AG10803 (cell line): ENCODE measurements at regions not wholly inside any gene's neighbourhood (a gene's known extent, or its start where the extent isn't known, plus 50 kb on each side); places are given as distances from the start of the nearest gene placed in this dataset.

Experiments
- DNase-seq: peaks from one replicate; pipeline ENCODE4 v3.0.0; 2010; ENCODE audit warnings: low read depth
- H3K4me3 ChIP-seq: 2 replicates; pipeline ENCODE4 v1.5.1; 2011; ENCODE audit warnings: mild to moderate bottlenecking, low read length, control low read depth
- TF ChIP-seq, protein P1 (sequence below): conservative IDR thresholded peaks from 2 replicates; pipeline ENCODE4 v1.5.1; 2011; ENCODE audit warnings: mild to moderate bottlenecking, low read length, control low read depth, inconsistent platforms

DNA sequence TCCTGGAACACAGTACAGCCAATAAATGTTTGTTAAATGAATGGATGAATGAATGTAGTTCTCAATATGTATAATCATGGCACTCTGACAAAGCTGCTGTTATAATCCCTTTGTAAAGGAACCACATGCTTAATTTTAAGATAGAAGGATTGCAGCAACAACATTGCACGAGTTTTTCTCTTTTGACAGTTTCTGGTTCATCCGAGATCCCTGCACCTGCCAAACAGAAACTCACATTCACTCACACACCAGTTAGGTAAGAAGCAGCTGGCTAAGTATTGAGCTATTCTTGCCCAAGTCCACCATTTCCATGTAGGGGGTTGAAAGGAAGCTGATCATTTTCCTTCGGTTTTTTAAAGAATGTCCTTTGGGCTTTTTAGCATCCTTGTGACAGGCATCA is 133.7 kb upstream of the MAP1B start:
- DNase-seq, result no peak
- no peak overlapping the region for H3K4me3 ChIP-seq
- TF ChIP-seq, protein P1, sequence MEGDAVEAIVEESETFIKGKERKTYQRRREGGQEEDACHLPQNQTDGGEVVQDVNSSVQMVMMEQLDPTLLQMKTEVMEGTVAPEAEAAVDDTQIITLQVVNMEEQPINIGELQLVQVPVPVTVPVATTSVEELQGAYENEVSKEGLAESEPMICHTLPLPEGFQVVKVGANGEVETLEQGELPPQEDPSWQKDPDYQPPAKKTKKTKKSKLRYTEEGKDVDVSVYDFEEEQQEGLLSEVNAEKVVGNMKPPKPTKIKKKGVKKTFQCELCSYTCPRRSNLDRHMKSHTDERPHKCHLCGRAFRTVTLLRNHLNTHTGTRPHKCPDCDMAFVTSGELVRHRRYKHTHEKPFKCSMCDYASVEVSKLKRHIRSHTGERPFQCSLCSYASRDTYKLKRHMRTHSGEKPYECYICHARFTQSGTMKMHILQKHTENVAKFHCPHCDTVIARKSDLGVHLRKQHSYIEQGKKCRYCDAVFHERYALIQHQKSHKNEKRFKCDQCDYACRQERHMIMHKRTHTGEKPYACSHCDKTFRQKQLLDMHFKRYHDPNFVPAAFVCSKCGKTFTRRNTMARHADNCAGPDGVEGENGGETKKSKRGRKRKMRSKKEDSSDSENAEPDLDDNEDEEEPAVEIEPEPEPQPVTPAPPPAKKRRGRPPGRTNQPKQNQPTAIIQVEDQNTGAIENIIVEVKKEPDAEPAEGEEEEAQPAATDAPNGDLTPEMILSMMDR, result no peak

DNA sequence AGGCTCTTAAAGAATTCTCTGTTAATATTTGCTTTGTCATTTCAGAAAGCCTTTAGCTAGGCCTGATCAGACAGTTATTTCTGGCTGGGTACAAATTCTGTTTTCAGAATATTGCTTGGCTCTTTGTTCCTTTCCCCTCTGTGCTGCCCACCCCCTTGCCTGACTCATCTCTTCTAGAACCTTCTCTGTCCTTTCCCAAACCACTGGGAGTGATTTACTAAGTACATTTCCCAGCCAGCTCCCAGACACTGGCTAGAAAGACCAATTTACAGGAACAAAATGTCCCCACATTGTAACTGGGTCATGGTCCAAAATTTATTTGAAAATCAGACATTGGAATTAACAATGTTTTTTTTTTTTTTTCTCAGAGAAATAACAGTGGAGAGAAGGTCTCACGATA is 133.1 kb upstream of the MAP1B start:
- DNase-seq, result peak; percentile 21
- no peak overlapping the region for H3K4me3 ChIP-seq

DNA sequence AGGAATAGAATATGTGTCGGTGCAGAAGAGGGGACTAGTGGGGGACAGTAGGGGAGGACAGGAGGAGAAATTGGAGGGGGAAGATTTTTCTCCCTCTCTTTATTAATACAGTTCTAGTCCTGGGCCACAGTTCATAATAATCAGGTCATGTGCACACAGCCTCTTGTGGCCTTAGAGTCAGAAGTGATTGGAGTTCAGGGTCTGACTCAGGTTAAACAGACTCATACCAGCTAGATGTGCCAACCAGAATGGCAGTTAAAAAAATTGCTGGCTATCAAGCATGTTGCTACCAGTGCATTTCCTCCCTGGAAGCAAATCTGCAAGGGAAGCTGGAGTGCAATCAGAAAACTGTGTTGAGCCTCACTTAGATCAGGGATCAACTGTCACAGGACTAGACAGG is 132.7 kb upstream of the MAP1B start:
- H3K4me3 ChIP-seq, result no peak overlapping the region
- peak; percentile 8 for DNase-seq
- TF ChIP-seq, protein P1, result no peak

More for the DNA sequence above, 133.1 kb upstream of the MAP1B start:
- TF ChIP-seq, protein P1, result no peak

DNA sequence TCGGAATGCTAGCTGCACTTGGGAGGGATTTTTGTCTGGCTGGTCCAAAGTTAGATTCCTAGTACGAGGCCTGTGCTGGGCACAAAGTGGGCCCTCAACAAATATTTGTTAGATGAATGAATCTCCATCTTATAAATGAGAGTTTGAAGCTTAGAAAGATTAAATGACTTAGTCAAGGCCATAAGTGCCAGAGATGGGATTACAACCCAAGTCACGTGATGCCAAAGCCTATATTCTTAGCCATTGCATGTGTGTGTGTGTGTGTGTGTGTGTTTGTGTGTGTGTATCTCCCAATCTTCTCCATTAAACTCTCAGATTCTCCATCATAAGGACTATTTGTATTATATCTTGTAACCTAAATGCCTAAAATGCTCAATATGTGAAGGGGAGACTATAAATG is 130.8 kb upstream of the MAP1B start:
- H3K4me3 ChIP-seq, result no peak overlapping the region
- TF ChIP-seq, protein P1, result no peak
- no peak for DNase-seq

DNA sequence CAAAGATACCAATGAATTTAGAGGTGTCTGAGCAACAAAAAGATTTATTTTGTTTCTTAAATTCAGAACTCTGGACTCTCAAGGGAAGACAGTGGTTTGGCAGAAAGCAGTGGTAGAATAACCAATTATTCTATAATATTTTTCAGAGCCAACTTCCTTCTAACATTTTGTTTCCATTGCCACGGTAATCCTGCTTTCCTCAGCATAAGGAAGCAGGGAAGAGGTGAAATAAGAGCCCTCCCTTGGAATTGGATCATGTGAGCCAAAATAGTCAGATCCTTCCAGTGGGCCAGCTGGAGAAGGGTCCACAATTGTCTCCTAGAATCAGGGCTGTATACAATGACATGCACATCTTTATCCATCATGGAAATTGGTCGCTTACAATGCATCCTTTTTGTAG is 130.0 kb upstream of the MAP1B start:
- TF ChIP-seq, protein P1, result no peak
- H3K4me3 ChIP-seq, result no peak overlapping the region
- no peak for DNase-seq

DNA sequence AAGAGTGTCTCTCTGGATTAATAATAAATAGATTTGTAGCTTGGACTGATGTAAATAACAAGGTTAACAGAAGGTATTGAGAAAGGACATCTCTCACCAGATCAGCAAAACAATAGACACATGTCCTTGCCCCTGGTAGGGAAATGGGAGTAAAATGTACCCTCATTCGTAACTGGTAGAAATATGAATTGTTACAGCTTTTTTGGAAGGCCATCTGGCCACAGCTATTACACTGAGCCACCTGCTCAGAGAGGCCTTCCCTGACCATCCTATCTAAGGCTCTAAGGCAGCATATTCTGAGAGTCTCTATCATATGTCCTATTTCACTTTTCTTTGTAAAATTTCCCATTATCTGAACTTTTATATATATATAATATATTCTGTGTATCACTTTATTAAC is 129.1 kb upstream of the MAP1B start:
- H3K4me3 ChIP-seq, result no peak overlapping the region
- TF ChIP-seq, protein P1, result no peak
- DNase-seq, result no peak

DNA sequence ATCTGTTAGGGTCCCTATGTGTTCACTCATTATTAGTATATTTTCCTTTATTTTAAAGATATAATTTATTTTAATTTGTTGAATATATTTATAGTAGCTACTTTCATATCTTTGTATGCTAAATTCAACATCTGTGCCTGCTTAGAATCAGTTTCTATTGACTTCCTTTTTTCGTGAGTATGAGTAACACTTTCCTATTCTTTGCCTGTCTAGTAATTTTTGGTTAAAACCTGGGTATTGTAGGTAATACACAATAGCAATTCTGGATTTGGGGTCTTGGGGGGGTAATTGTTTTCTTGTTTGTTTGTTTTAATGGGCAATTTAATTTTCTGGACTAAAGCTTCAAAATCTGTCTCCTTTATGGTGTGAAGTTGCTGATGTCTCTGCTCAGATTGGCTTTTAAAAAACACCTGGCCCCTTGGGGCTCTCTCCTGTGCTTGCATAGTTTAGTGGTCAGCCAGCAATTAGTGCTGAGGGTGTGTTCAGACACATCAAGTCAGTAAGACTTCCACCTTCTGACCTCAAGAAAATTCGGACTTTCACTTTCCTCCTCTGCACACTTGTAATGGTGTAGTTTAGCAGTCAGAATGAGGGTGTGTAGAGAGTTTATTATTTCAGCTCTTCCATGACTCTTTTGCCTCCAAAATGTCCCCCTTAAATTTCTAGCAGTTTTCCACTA is 124.4 kb upstream of the MAP1B start:
- DNase-seq, result no peak
- no peak overlapping the region for H3K4me3 ChIP-seq
- TF ChIP-seq, protein P1, result no peak
